ENCODE measurements at regions not wholly inside any gene's neighbourhood (a gene's known extent, or its start where the extent isn't known, plus 50 kb on each side); places are given as distances from the start of the nearest gene placed in this dataset.
A peak's percentile ranks its signal among the peaks of the same experiment; 100 is the strongest.

GRCh38 chr12:46524778-46525177 is 152.2 kb upstream of the SLC38A2 start:
- TF ChIP-seq, protein P1, sequence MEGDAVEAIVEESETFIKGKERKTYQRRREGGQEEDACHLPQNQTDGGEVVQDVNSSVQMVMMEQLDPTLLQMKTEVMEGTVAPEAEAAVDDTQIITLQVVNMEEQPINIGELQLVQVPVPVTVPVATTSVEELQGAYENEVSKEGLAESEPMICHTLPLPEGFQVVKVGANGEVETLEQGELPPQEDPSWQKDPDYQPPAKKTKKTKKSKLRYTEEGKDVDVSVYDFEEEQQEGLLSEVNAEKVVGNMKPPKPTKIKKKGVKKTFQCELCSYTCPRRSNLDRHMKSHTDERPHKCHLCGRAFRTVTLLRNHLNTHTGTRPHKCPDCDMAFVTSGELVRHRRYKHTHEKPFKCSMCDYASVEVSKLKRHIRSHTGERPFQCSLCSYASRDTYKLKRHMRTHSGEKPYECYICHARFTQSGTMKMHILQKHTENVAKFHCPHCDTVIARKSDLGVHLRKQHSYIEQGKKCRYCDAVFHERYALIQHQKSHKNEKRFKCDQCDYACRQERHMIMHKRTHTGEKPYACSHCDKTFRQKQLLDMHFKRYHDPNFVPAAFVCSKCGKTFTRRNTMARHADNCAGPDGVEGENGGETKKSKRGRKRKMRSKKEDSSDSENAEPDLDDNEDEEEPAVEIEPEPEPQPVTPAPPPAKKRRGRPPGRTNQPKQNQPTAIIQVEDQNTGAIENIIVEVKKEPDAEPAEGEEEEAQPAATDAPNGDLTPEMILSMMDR (IDR thresholded peaks at IDR 0.05; ENCODE audit: insufficient read depth, low read length, poor library complexity, severe bottlenecking), result no peak
- no peak for DNase-seq (ENCODE audit: low read depth)
- H3K36me3 ChIP-seq (ENCODE audit: control insufficient read depth, insufficient read depth, low read length), result no peaks in the 10 kb centered on the region
- no peak overlapping the region for H3K4me3 ChIP-seq (ENCODE audit: low read depth, low read length)
- no peaks in the 10 kb centered on the region for H3K27me3 ChIP-seq (ENCODE audit: control insufficient read depth, insufficient read depth, low read length)

- TF ChIP-seq, protein P1 (IDR thresholded peaks at IDR 0.05; ENCODE audit: insufficient read depth, low read length, poor library complexity, severe bottlenecking), result no peak
- H3K4me3 ChIP-seq (ENCODE audit: low read depth, low read length), result no peak overlapping the region
- DNase-seq (ENCODE audit: low read depth), result peak; percentile 93
- H3K36me3 ChIP-seq (ENCODE audit: control insufficient read depth, insufficient read depth, low read length), result no peaks in the 10 kb centered on the region
- H3K27me3 ChIP-seq (ENCODE audit: control insufficient read depth, insufficient read depth, low read length), result no peaks in the 10 kb centered on the region
These were observed 151.5 kb upstream of the SLC38A2 start for GRCh38 chr12:46523863-46524770.

DNA sequence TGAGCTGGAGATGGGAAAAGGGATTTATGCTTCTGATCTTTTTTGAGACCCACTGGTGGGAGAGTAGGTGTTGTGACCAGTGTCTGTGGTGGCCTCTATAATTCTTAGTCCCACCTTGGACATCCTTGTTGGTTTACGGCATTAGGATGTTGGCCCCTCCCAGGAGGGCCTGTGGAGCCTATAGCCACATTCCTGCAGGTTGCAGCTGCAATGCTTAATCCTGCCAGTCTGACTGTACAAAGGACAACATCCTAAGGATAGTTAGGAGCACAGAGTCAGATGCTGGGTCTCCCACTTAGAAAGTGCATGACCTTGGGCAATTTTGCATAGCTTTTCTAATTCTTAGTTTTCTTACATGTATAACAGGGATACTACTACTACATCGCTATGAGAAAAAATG is 150.9 kb upstream of the SLC38A2 start:
- H3K4me3 ChIP-seq (ENCODE audit: low read depth, low read length), result no peak overlapping the region

GRCh38 chr12:46522071-46522470 is 149.5 kb upstream of the SLC38A2 start:
- Histone ChIP-seq H3K36me3 (ENCODE audit: control insufficient read depth, insufficient read depth, low read length) (no peaks in the 10 kb centered on the region), H3K27me3 (ENCODE audit: control insufficient read depth, insufficient read depth, low read length) (no peaks in the 10 kb centered on the region), H3K4me3 (ENCODE audit: low read depth, low read length) (no peak overlapping the region)
- TF ChIP-seq, protein P1 (IDR thresholded peaks at IDR 0.05; ENCODE audit: insufficient read depth, low read length, poor library complexity, severe bottlenecking), result no peak
- DNase-seq (ENCODE audit: low read depth), result no peak

More for the DNA sequence above, 150.9 kb upstream of the SLC38A2 start:
- Histone ChIP-seq H3K36me3 (ENCODE audit: control insufficient read depth, insufficient read depth, low read length) (no peaks in the 10 kb centered on the region), H3K27me3 (ENCODE audit: control insufficient read depth, insufficient read depth, low read length) (no peaks in the 10 kb centered on the region)
- TF ChIP-seq, protein P1 (IDR thresholded peaks at IDR 0.05; ENCODE audit: insufficient read depth, low read length, poor library complexity, severe bottlenecking), result no peak
- DNase-seq (ENCODE audit: low read depth), result no peak

DNA sequence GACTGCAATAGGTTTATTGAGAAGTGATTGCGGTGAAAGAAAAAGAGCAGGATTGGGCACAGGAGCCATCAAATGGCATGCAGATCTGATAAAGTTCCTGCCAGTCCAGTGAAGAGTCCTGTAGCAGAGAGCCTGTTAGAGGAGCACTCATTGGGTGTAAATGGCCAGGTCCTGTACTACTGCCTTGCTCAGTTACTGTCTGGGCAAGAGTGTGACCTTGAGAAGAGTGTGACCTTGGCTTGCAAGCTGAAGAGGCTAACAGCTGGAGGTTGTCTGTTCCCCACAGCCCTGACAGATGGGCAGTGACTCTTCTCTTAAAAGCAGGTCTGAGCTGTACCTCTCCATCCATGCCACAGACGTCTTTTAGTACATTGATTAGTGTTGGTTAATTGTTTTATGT is 148.6 kb upstream of the SLC38A2 start:
- no peaks in the 10 kb centered on the region for H3K36me3 ChIP-seq (ENCODE audit: control insufficient read depth, insufficient read depth, low read length)
- TF ChIP-seq, protein P1 (IDR thresholded peaks at IDR 0.05; ENCODE audit: insufficient read depth, low read length, poor library complexity, severe bottlenecking), result no peak
- no peak overlapping the region for H3K4me3 ChIP-seq (ENCODE audit: low read depth, low read length)

More for the DNA sequence above, 148.6 kb upstream of the SLC38A2 start:
- no peaks in the 10 kb centered on the region for H3K27me3 ChIP-seq (ENCODE audit: control insufficient read depth, insufficient read depth, low read length)
- no peak for DNase-seq (ENCODE audit: low read depth)

All from kidney epithelial cell (primary cell).